ENCODE measurements at regions not wholly inside any gene's neighbourhood (a gene's known extent, or its start where the extent isn't known, plus 50 kb on each side); places are given as distances from the start of the nearest gene placed in this dataset.

- H3K4me3 ChIP-seq (ENCODE audit: low read length) = peak overlapping the region; percentile 88
- no peak for TF ChIP-seq CTCF (conservative IDR thresholded peaks at IDR 0.05; ENCODE audit: low read depth, low read length)
- DNase-seq (ENCODE audit: low read depth) = no peak
These were observed 85.7 kb upstream of the RNF38 start for GRCh38 chr9:36485647-36486328.

DNA sequence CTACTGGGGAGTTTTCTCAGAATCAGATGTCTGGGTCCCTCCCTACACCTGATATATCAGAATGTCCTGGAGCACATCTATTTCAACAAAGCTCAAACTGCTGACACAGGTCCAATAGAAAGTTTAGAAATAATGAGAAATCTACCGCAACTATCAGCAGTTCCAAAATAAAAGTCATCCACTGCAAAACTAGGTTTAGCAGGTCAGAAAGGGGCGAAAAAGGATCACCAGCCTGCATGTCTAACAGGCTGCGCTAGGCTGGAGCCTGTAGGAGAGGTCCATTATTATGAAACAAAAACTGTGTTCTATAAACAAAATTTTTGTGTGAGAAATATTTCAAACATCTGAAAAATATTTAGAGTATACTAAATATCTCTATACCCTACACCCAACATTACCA is 84.1 kb upstream of the RNF38 start:
- H3K4me3 ChIP-seq (ENCODE audit: low read length) = no peak overlapping the region
- TF ChIP-seq CTCF (conservative IDR thresholded peaks at IDR 0.05; ENCODE audit: low read depth, low read length) = no peak
- DNase-seq (ENCODE audit: low read depth) = no peak

DNA sequence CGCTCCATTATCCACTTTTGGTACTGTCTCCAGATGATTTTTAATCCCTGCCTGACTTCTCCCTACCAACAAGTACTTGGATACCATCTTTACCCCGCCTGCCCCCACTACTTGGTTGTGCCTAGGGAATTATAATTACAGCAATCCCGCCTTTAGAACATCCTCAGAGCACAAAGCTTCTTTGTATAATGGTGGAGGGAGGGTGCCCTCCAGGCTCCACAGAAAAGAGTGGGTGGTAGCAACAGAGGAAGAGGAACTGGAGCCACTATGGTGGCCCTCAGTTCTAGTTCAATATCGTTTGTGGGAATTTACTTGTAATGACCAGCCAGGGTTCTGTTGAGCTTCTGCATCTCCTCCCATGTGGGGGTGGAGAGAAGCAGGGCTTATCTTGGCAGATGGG is 79.0 kb upstream of the RNF38 start:
- DNase-seq (ENCODE audit: low read depth) = no peak
- H3K4me3 ChIP-seq (ENCODE audit: low read length) = no peak overlapping the region
- TF ChIP-seq CTCF (conservative IDR thresholded peaks at IDR 0.05; ENCODE audit: low read depth, low read length) = no peak

GRCh38 chr9:36471359-36471758 is 71.3 kb upstream of the RNF38 start:
- DNase-seq (ENCODE audit: low read depth) = no peak
- H3K4me3 ChIP-seq (ENCODE audit: low read length) = no peak overlapping the region
- no peak for TF ChIP-seq CTCF (conservative IDR thresholded peaks at IDR 0.05; ENCODE audit: low read depth, low read length)

DNA sequence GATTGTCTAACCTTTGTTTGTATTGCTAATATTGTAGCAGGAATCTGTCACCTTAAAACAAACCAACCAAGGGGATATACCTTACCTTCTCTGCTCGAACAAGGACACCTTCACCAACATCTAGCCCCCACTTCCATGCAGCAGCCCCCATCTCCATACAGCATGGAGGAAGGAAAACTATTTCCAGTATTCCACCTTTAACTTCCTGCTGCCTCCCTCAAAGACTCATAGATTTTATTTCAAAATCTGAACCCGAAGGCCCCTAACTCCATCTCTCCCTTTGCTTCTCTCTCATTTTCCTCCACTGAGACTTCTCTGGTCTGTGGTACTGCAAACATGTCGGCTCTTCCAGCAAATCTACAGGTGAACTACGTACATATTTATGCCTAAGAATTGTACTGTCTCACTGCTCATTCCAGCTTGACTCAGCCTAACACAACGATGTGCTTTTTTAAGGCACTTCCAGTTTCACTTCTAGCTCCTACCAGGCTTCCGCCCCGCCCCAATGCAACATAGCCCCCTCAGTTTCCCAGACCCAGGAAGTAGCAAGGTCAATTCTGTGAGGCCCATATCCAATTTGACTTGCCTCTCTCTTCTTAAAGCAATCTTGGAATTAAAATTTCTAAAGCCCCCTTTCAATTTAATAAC is 70.7 kb upstream of the RNF38 start:
- H3K4me3 ChIP-seq (ENCODE audit: low read length) = no peak overlapping the region
- DNase-seq (ENCODE audit: low read depth) = no peak
- no peak for TF ChIP-seq CTCF (conservative IDR thresholded peaks at IDR 0.05; ENCODE audit: low read depth, low read length)

DNA sequence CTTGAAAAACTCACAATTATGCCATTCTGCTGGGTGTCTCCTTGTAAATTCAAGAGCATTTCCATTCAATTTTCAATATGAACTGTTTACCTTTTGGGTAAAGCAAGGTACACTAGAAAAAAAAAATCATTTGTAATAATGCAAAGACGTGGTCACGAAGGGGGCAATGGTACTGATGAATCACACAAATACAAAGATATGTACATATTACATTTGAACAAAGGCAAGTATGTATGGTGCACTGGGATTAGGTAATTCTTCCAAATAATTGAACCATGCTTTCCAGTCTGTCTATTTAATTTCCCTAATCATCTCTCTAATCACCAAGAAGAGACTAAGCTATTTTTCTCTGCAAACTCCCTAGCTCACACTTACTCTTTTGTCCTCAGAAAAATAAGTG is 63.4 kb upstream of the RNF38 start:
- no peak for TF ChIP-seq CTCF (conservative IDR thresholded peaks at IDR 0.05; ENCODE audit: low read depth, low read length)
- no peak for DNase-seq (ENCODE audit: low read depth)
- no peak overlapping the region for H3K4me3 ChIP-seq (ENCODE audit: low read length)

GRCh38 chr9:36462245-36462644 is 62.2 kb upstream of the RNF38 start:
- no peak for TF ChIP-seq CTCF (conservative IDR thresholded peaks at IDR 0.05; ENCODE audit: low read depth, low read length)
- H3K4me3 ChIP-seq (ENCODE audit: low read length) = no peak overlapping the region
- no peak for DNase-seq (ENCODE audit: low read depth)

All from retinal pigment epithelial cell (primary cell).